BJ (cell line): ENCODE measurements at regions not wholly inside any gene's neighbourhood (a gene's known extent, or its start where the extent isn't known, plus 50 kb on each side); places are given as distances from the start of the nearest gene placed in this dataset.

ENCODE experiments used
- CTCF ChIA-PET: fragments of 350-600 bp; formaldehyde crosslinking; extraction: SDS; loops from one replicate; lab custom pipeline; 2021; ENCODE audit warnings: antibody characterized with exemption, inconsistent platforms; lab: Yijun Ruan, JAX
- POLR2A ChIA-PET: fragments of 300-600 bp; sonication (Branson Sonifier 250); formaldehyde crosslinking; extraction: SDS; loops from one replicate; lab custom pipeline; 2021; ENCODE audit warnings: antibody characterized with exemption; lab: Charles Lee
- DNase-seq: peaks from one replicate; pipeline ENCODE4 v3.0.0-alpha.2; 2011; ENCODE audit warnings: low read depth
- H3K27me3 ChIP-seq: 2 replicates; pipeline ENCODE4 v1.6.0; 2011; ENCODE audit warnings: low read length; ENCODE audit not compliant: control insufficient read depth, insufficient read depth
- H3K36me3 ChIP-seq: 2 replicates; pipeline ENCODE4 v1.5.1; 2011; ENCODE audit warnings: low read length; ENCODE audit not compliant: control insufficient read depth, insufficient read depth
- H3K4me3 ChIP-seq: 2 replicates; pipeline ENCODE4 v1.5.1; 2011; ENCODE audit warnings: low read depth, mild to moderate bottlenecking, control low read depth, low read length
- TF ChIP-seq, protein P1 (sequence below): IDR thresholded peaks from 2 replicates; pipeline ENCODE4 v1.5.1; 2011; ENCODE audit warnings: low read depth, mild to moderate bottlenecking, control low read depth, inconsistent platforms, low read length, moderate library complexity; ENCODE audit not compliant: insufficient read depth

- Histone ChIP-seq H3K27me3 (peaks cover 14% of the 10 kb centered on the region), H3K4me3 (no peak overlapping the region), H3K36me3 (no peaks in the 10 kb centered on the region)
- no peak for DNase-seq
- TF ChIP-seq, protein P1, sequence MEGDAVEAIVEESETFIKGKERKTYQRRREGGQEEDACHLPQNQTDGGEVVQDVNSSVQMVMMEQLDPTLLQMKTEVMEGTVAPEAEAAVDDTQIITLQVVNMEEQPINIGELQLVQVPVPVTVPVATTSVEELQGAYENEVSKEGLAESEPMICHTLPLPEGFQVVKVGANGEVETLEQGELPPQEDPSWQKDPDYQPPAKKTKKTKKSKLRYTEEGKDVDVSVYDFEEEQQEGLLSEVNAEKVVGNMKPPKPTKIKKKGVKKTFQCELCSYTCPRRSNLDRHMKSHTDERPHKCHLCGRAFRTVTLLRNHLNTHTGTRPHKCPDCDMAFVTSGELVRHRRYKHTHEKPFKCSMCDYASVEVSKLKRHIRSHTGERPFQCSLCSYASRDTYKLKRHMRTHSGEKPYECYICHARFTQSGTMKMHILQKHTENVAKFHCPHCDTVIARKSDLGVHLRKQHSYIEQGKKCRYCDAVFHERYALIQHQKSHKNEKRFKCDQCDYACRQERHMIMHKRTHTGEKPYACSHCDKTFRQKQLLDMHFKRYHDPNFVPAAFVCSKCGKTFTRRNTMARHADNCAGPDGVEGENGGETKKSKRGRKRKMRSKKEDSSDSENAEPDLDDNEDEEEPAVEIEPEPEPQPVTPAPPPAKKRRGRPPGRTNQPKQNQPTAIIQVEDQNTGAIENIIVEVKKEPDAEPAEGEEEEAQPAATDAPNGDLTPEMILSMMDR = no peak
- POLR2A ChIA-PET = no interaction called here
- CTCF ChIA-PET = no interaction called here
Observed at GRCh38 chr1:25068316-25068715, 138.2 kb upstream of the RUNX3 start.

GRCh38 chr1:25067518-25068251 lies 137.6 kb upstream of the RUNX3 start:
- ChIA-PET CTCF (interaction anchor here (1.4 kb wide), 2 partner anchors 29 to 31 kb away, joined by 3 to 5 read pairs; no protein-coding TSS in a partner anchor), POLR2A (no interaction called here)
- Histone ChIP-seq H3K27me3 (peaks cover 14% of the 10 kb centered on the region), H3K4me3 (no peak overlapping the region), H3K36me3 (no peaks in the 10 kb centered on the region)
- TF ChIP-seq, protein P1 = no peak
- DNase-seq = no peak

GRCh38 chr1:25066731-25067517 lies 136.8 kb upstream of the RUNX3 start:
- ChIA-PET CTCF (interaction anchor here (1.4 to 2.0 kb wide), 3 partner anchors 29 to 37 kb away, joined by 3 to 5 read pairs (median 5); no protein-coding TSS in a partner anchor), POLR2A (no interaction called here)
- TF ChIP-seq, protein P1 = no peak
- no peak for DNase-seq
- H3K4me3 ChIP-seq = no peak overlapping the region
- H3K36me3 ChIP-seq = no peaks in the 10 kb centered on the region
- peaks cover 15% of the 10 kb centered on the region for H3K27me3 ChIP-seq

GRCh38 chr1:25066256-25066655 lies 136.2 kb upstream of the RUNX3 start:
- H3K4me3 ChIP-seq = no peak overlapping the region
- TF ChIP-seq, protein P1 = no peak
- CTCF ChIA-PET = interaction anchor here (0.9 to 2.0 kb wide), 3 partner anchors 22 to 37 kb away, joined by 3 to 5 read pairs (median 3); no protein-coding TSS in a partner anchor
- no peak for DNase-seq
- no peaks in the 10 kb centered on the region for H3K36me3 ChIP-seq
- POLR2A ChIA-PET = no interaction called here
- peaks cover 19% of the 10 kb centered on the region for H3K27me3 ChIP-seq

GRCh38 chr1:25065795-25066238 lies 135.7 kb upstream of the RUNX3 start:
- Histone ChIP-seq H3K27me3 (peaks cover 19% of the 10 kb centered on the region), H3K36me3 (no peaks in the 10 kb centered on the region), H3K4me3 (no peak overlapping the region)
- ChIA-PET POLR2A (no interaction called here), CTCF (interaction anchor here (0.9 to 2.0 kb wide), 2 partner anchors 22 to 38 kb away, joined by 3 to 5 read pairs; no protein-coding TSS in a partner anchor)
- DNase-seq = peak; percentile 27
- TF ChIP-seq, protein P1 = no peak
